ENCODE measurements at regions not wholly inside any gene's neighbourhood (a gene's known extent, or its start where the extent isn't known, plus 50 kb on each side); places are given as distances from the start of the nearest gene placed in this dataset.

- TF ChIP-seq CTCF (conservative IDR thresholded peaks at IDR 0.05; ENCODE audit: low read depth in 2 of 2) (no peak), REST (IDR thresholded peaks at IDR 0.05; ENCODE audit: unreplicated experiment) (no peak), POLR2AphosphoS5 (IDR thresholded peaks at IDR 0.05; ENCODE audit: low read depth) (no peak), EZH2phosphoT487 (IDR thresholded peaks at IDR 0.05; ENCODE audit: unreplicated experiment) (no peak), EZH2 (IDR thresholded peaks at IDR 0.05; ENCODE audit: low read depth, unreplicated experiment) (no peak)
These were observed 725.3 kb upstream of the SEMA6A start for GRCh38 chr5:117299936-117300328.

All from GM23338 (cell line).